NCI-H1436 treated with DMSO at 0.1 percent for 48 hours (cell line): ENCODE measurements at regions not wholly inside any gene's neighbourhood (a gene's known extent, or its start where the extent isn't known, plus 50 kb on each side); places are given as distances from the start of the nearest gene placed in this dataset.
"Not testable (repeated sequence)": the region's sequence is repeated elsewhere in the genome, so short reads cannot be mapped to it uniquely, and the experiment has no call there.

ENCODE experiments used
- DNase-seq: peaks from one replicate; lab custom pipeline; 2025; lab: John Stamatoyannopoulos, UW

GRCh38 chr12:128091101-128091720 lies 175.8 kb upstream of the TMEM132C start:
- no peak for DNase-seq

- no peak for DNase-seq
Measured at GRCh38 chr12:128091951-128092382, 175.0 kb upstream of the TMEM132C start.

GRCh38 chr12:128098730-128099129 lies 168.2 kb upstream of the TMEM132C start:
- DNase-seq = no peak

GRCh38 chr12:128103152-128103551 lies 163.8 kb upstream of the TMEM132C start:
- DNase-seq = no peak

GRCh38 chr12:128109236-128109635 lies 157.7 kb upstream of the TMEM132C start:
- DNase-seq = no peak

- no peak for DNase-seq
Measured at GRCh38 chr12:128109636-128110035, 157.3 kb upstream of the TMEM132C start.

GRCh38 chr12:128111333-128111732 lies 155.6 kb upstream of the TMEM132C start:
- no peak for DNase-seq

GRCh38 chr12:128111951-128112350 lies 155.0 kb upstream of the TMEM132C start:
- no peak for DNase-seq

- not testable (repeated sequence) for DNase-seq
Measured at GRCh38 chr12:128113250-128113649, 153.7 kb upstream of the TMEM132C start.

- no peak for DNase-seq
Measured at GRCh38 chr12:128114485-128114884, 152.5 kb upstream of the TMEM132C start.

- DNase-seq = no peak
Measured at GRCh38 chr12:128116537-128116936, 150.4 kb upstream of the TMEM132C start.

GRCh38 chr12:128120035-128120434 lies 146.9 kb upstream of the TMEM132C start:
- no peak for DNase-seq

GRCh38 chr12:128121424-128121823 lies 145.5 kb upstream of the TMEM132C start:
- no peak for DNase-seq

- DNase-seq = no peak
Measured at GRCh38 chr12:128123096-128123495, 143.9 kb upstream of the TMEM132C start.

- no peak for DNase-seq
Measured at GRCh38 chr12:128131955-128132354, 135.0 kb upstream of the TMEM132C start.

- no peak for DNase-seq
Measured at GRCh38 chr12:128133321-128134073, 133.5 kb upstream of the TMEM132C start.

GRCh38 chr12:128137140-128137539 lies 129.8 kb upstream of the TMEM132C start:
- DNase-seq = no peak

GRCh38 chr12:128138125-128138524 lies 128.8 kb upstream of the TMEM132C start:
- DNase-seq = no peak

- DNase-seq = no peak
Measured at GRCh38 chr12:128140551-128140950, 126.4 kb upstream of the TMEM132C start.

- DNase-seq = no peak
Measured at GRCh38 chr12:128150961-128151360, 116.0 kb upstream of the TMEM132C start.

GRCh38 chr12:128155571-128155970 lies 111.4 kb upstream of the TMEM132C start:
- DNase-seq = no peak

GRCh38 chr12:128163086-128163485 lies 103.9 kb upstream of the TMEM132C start:
- DNase-seq = no peak

- DNase-seq = no peak
Measured at GRCh38 chr12:128164533-128164932, 102.4 kb upstream of the TMEM132C start.

- DNase-seq = no peak
Measured at GRCh38 chr12:128165387-128165786, 101.6 kb upstream of the TMEM132C start.
